BE2C (cell line): ENCODE measurements at regions not wholly inside any gene's neighbourhood (a gene's known extent, or its start where the extent isn't known, plus 50 kb on each side); places are given as distances from the start of the nearest gene placed in this dataset.

ENCODE experiments used
- DNase-seq: peaks from one replicate; pipeline ENCODE4 v3.0.0-alpha.2; 2020
- H3K27me3 ChIP-seq: fragments of 250-450 bp; sonication (Bioruptor Pico); 2 replicates; pipeline ENCODE4 v1.5.1; 2020; ENCODE audit warnings: mild to moderate bottlenecking
- H3K36me3 ChIP-seq: fragments of 250-450 bp; sonication (Bioruptor Pico); 2 replicates; pipeline ENCODE4 v1.5.1; 2020; ENCODE audit warnings: mild to moderate bottlenecking
- H3K4me1 ChIP-seq: fragments of 250-450 bp; sonication (Bioruptor Pico); 2 replicates; pipeline ENCODE4 v1.5.1; 2020
- H3K4me3 ChIP-seq: 2 replicates; pipeline ENCODE4 v1.5.1; 2011; ENCODE audit warnings: low read depth, low read length
- H3K9me3 ChIP-seq: fragments of 250-450 bp; sonication (Bioruptor Pico); 2 replicates; pipeline ENCODE4 v1.5.1; 2020
- TF ChIP-seq, protein P1 (sequence below): IDR thresholded peaks from 2 replicates; pipeline ENCODE4 v1.5.1; 2012; ENCODE audit warnings: mild to moderate bottlenecking, low read depth, low read length

DNA sequence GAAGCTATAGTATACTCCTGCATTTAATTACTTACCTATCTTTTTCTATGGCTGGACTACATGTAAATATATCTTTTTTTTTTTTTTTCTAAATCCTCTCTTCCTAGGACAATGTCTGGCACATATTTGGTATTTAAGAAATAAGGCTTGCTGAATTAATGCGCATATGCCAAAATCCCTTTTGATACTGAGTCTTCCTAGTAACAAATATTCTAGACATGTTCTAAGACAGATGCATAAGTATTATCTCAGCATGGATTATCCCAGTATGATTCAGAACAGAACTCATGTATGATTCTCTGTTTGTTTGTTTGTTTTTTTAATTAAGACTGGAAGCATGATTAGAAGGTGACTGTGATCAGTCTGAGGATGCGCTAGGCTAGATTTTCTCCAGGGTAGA lies 249.8 kb upstream of the ZNF717 start:
- DNase-seq = no peak
- TF ChIP-seq, protein P1, sequence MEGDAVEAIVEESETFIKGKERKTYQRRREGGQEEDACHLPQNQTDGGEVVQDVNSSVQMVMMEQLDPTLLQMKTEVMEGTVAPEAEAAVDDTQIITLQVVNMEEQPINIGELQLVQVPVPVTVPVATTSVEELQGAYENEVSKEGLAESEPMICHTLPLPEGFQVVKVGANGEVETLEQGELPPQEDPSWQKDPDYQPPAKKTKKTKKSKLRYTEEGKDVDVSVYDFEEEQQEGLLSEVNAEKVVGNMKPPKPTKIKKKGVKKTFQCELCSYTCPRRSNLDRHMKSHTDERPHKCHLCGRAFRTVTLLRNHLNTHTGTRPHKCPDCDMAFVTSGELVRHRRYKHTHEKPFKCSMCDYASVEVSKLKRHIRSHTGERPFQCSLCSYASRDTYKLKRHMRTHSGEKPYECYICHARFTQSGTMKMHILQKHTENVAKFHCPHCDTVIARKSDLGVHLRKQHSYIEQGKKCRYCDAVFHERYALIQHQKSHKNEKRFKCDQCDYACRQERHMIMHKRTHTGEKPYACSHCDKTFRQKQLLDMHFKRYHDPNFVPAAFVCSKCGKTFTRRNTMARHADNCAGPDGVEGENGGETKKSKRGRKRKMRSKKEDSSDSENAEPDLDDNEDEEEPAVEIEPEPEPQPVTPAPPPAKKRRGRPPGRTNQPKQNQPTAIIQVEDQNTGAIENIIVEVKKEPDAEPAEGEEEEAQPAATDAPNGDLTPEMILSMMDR = no peak
- Histone ChIP-seq H3K4me3 (no peak overlapping the region), H3K27me3 (no peaks in the 10 kb centered on the region), H3K9me3 (no peaks in the 10 kb centered on the region), H3K4me1 (no peaks in the 10 kb centered on the region), H3K36me3 (no peaks in the 10 kb centered on the region)

DNA sequence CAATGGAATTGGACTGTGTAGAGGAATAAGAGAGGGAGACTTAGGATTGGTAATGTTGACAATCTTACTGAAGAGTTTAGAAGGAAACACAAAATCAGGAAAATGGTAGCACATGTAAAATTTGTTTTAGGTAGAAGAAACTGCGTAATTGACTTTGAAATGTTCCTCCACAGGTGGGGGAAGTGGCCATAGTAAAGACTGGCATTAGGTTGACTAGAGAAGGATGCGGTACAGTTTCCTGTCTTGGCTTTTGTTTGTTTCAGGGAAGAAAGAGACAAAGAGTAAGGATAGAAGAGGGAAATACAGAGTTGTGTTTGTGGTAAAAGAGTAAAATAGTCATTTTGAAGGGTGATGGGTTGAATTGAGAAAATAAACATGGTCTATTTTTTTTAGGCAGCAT lies 253.6 kb upstream of the ZNF717 start:
- Histone ChIP-seq H3K4me1 (no peaks in the 10 kb centered on the region), H3K4me3 (no peak overlapping the region), H3K27me3 (no peaks in the 10 kb centered on the region), H3K9me3 (no peaks in the 10 kb centered on the region), H3K36me3 (no peaks in the 10 kb centered on the region)
- TF ChIP-seq, protein P1 = no peak
- no peak for DNase-seq

DNA sequence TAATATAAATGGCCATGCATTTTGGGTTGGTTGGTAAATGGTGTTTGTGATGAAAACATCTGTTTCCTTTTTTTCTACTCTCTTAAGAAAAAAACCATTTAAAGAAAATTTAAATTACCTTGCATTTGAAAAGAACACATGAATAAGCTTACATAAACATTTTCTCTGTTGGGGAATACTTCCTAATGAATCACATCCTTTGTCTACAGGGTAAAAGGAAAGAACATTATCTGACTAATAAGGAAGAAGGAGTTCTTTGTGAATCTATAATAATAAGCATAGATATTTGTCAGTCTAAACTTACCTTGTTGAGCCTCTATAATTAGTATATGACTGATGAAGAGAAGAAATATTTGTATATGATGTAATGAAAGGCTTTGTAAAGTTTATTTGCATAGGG lies 254.1 kb upstream of the ZNF717 start:
- TF ChIP-seq, protein P1 = no peak
- H3K4me3 ChIP-seq = no peak overlapping the region
- no peaks in the 10 kb centered on the region for H3K27me3 ChIP-seq
- no peak for DNase-seq
- H3K36me3 ChIP-seq = no peaks in the 10 kb centered on the region
- H3K4me1 ChIP-seq = no peaks in the 10 kb centered on the region
- H3K9me3 ChIP-seq = no peaks in the 10 kb centered on the region

DNA sequence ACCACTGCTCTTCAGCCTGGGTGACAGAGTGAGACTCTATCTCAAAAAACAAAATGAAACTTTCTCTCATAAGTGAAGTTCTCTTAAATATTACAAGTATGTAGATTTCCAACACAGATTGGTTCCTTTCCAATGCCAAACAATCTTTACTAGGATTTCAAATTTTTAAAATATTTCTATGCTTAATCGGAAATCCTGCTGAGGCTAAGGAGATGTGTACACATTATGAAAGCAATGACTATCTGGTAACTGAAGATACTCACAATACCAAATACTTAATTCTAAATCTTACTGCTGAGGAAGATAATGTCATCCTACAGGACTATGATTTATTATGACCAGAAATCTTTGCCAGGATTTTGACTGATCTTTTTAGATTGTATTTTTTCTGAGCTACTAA lies 255.6 kb upstream of the ZNF717 start:
- no peaks in the 10 kb centered on the region for H3K4me1 ChIP-seq
- no peaks in the 10 kb centered on the region for H3K9me3 ChIP-seq
- TF ChIP-seq, protein P1 = no peak
- H3K36me3 ChIP-seq = no peaks in the 10 kb centered on the region
- no peak for DNase-seq
- H3K27me3 ChIP-seq = no peaks in the 10 kb centered on the region
- no peak overlapping the region for H3K4me3 ChIP-seq

DNA sequence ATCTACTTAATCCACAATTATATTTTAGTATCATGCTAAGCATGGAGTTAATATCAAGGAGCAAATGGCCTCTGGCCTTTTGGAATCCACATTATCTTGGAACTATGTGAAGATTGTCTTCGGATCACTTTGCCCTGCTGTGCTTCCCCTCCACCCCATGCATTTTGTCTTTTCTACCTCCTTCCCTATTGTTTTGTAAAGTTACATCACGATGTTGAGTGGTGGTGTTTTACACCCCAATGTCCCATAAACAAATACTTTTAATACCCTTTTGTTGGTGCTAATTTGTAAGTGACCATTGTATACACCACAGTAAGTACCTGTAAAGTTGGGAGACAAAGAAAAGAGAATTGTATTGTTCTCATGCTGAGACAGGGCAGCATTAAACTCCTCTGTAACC lies 258.4 kb upstream of the ZNF717 start:
- Histone ChIP-seq H3K9me3 (no peaks in the 10 kb centered on the region), H3K27me3 (0 out of 2 replicates have a peak, but pooled peaks cover 4% of the 10 kb centered on the region), H3K4me3 (no peak overlapping the region), H3K36me3 (no peaks in the 10 kb centered on the region), H3K4me1 (peaks cover 14% of the 10 kb centered on the region)
- TF ChIP-seq, protein P1 = no peak
- DNase-seq = no peak

DNA sequence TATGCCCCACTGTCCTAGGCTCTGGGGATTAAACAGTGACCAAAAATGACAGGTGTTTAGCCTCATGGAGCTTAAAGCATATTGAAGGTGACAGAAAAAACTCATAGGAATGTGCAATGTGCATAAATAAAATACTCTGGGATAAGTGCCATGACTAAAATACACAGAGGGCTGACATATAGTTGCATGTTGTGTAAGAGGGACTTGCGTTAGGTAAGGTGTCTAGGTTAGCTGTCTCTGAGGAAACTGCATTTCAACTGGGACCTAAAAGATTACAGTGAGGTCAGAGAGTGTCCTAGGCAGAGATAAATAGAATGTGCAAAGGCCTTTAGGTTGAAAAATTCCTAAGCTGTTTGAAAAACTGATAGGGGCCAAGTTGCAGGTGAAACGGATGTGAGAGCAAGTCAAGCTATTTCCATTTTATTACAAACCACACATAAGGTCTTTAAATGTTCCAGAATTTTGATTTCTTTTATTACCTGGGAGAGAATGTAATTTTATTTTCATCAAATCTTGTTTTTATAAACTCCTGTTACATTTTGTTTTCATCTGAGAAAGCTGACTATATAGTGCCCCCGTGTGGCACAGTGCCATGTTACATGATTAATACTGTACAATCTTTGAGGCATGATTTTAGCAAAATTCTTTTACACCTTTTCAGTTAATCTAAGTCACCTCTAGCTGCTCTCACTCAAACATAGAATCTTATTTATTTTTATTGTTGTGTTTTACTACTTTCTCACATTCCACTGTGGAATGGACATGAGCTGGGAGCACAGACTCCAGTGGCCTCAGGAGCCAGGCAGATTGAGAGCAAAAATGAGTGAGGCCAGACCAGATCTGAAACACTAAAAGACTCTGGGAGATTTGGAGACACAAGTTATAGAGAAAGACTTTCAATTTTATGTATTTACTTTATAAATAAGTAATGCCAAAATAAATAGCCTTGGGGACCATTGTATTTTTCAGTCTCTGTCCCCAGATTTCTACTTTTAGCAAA lies 259.6 kb upstream of the ZNF717 start:
- H3K27me3 ChIP-seq = 0 out of 2 replicates have a peak, but pooled peaks cover 7% of the 10 kb centered on the region
- peaks cover 14% of the 10 kb centered on the region for H3K4me1 ChIP-seq
- H3K9me3 ChIP-seq = no peaks in the 10 kb centered on the region
- H3K36me3 ChIP-seq = no peaks in the 10 kb centered on the region
- DNase-seq = peak; percentile 61
- TF ChIP-seq, protein P1 = peak; percentile 76
- H3K4me3 ChIP-seq = no peak overlapping the region
